ENCODE measurements at regions not wholly inside any gene's neighbourhood (a gene's known extent, or its start where the extent isn't known, plus 50 kb on each side); places are given as distances from the start of the nearest gene placed in this dataset.

DNA sequence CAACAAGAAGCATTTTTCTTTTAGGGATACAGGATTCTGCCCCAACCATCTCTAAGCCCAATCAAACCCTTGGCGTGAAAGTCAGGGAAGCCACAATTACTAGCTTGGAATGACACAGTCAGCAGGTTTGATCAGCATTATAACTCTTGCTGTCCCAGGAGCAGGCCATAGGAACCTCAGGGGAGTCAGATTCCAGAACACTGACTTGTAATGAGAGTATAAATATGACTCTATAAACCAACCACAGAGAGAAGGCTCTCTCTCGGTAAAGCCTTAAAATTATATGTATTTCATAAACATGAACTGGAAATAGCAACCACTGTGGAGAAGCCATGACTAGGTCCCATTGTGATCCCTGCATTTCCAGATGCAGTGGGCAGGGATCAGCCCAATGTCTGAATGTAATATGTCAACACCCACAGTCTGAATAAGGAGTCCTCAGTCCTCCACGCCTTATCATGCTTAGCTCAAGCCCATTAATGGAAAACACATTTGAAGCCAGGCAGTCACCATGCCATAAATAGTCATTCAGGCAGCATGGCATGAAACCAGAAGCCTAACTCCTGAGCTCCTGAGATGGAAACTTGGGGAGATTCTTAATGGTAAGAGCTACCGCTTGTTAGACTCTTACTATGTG is 99.1 kb upstream of the MTNR1B start:
- H3K36me3 ChIP-seq = no peaks in the 10 kb centered on the region
- WGBS (ENCODE audit: insufficient coverage, low coverage, low lambda C conversion rate, missing lambda C conversion rate) = 78% methylated on average over 3 of the region's 4 CpGs
- H3K4me1 ChIP-seq = no peaks in the 10 kb centered on the region
- intact Hi-C loops (cut with DNase I) = no loop called here
- DNase-seq = no peak
- no peak for TF ChIP-seq POLR2A (IDR thresholded peaks at IDR 0.05)
- TF ChIP-seq, protein P1, sequence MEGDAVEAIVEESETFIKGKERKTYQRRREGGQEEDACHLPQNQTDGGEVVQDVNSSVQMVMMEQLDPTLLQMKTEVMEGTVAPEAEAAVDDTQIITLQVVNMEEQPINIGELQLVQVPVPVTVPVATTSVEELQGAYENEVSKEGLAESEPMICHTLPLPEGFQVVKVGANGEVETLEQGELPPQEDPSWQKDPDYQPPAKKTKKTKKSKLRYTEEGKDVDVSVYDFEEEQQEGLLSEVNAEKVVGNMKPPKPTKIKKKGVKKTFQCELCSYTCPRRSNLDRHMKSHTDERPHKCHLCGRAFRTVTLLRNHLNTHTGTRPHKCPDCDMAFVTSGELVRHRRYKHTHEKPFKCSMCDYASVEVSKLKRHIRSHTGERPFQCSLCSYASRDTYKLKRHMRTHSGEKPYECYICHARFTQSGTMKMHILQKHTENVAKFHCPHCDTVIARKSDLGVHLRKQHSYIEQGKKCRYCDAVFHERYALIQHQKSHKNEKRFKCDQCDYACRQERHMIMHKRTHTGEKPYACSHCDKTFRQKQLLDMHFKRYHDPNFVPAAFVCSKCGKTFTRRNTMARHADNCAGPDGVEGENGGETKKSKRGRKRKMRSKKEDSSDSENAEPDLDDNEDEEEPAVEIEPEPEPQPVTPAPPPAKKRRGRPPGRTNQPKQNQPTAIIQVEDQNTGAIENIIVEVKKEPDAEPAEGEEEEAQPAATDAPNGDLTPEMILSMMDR (IDR thresholded peaks at IDR 0.05) = no peak
- no peak overlapping the region for H3K27ac ChIP-seq
- H3K9me3 ChIP-seq = no peaks in the 10 kb centered on the region
- no peak overlapping the region for H3K4me3 ChIP-seq
- no peaks in the 10 kb centered on the region for H3K27me3 ChIP-seq
- ATAC-seq = no peak

DNA sequence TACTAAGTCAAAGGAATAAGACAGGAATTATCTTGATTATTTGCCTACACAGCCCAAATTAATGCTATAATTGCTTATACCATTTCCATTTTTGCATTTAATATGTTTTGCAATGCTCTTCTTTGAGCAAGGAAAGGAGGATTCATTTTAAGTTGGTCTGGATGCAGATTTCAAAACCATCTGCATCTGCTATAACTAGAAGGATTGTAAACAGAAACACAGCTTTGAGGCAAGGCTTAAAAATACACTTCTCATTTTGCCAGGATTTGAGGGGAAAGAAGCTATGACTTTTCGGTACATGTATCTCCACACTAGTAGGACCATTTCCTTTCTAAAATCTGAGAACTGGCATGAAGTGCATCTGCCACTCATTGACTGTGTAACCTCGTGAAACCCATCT is 95.9 kb upstream of the MTNR1B start:
- Histone ChIP-seq H3K27ac (no peak overlapping the region), H3K4me3 (no peak overlapping the region), H3K4me1 (no peaks in the 10 kb centered on the region), H3K27me3 (no peaks in the 10 kb centered on the region), H3K36me3 (no peaks in the 10 kb centered on the region), H3K9me3 (no peaks in the 10 kb centered on the region)
- intact Hi-C loops (cut with DNase I) = no loop called here
- DNase-seq (no peak), ATAC-seq (no peak)
- WGBS (ENCODE audit: insufficient coverage, low coverage, low lambda C conversion rate, missing lambda C conversion rate) = 50% methylated on average over 2 of the region's 2 CpGs
- TF ChIP-seq, protein P1 (IDR thresholded peaks at IDR 0.05) = no peak
- no peak for TF ChIP-seq POLR2A (IDR thresholded peaks at IDR 0.05)

DNA sequence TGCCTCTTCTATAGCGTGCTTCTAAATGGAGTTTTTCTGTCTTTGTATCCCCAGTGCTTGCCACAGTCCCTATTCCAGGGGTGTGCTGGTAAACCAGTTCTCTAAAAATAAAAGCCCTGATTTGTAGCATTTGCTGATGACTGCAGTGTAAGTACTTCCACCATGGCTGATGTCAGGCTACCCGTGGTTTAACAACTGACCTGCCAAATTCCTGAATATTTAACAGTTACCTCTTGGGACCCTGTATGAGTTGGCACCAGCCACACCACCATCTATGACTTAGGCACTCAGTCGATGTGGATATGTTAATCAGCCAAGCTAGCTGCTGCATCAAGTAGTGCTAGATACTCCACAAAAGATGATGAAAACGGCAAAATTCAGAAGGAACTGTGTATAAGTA is 94.0 kb upstream of the MTNR1B start:
- ATAC-seq = no peak
- no peaks in the 10 kb centered on the region for H3K36me3 ChIP-seq
- no peaks in the 10 kb centered on the region for H3K27me3 ChIP-seq
- no peak for DNase-seq
- H3K4me3 ChIP-seq = no peak overlapping the region
- no peak overlapping the region for H3K27ac ChIP-seq
- no peaks in the 10 kb centered on the region for H3K4me1 ChIP-seq
- intact Hi-C loops (cut with DNase I) = no loop called here
- H3K9me3 ChIP-seq = no peaks in the 10 kb centered on the region
- WGBS (ENCODE audit: insufficient coverage, low coverage, low lambda C conversion rate, missing lambda C conversion rate) = 68% methylated on average over 4 of the region's 4 CpGs
- TF ChIP-seq, protein P1 (IDR thresholded peaks at IDR 0.05) = no peak
- no peak for TF ChIP-seq POLR2A (IDR thresholded peaks at IDR 0.05)

DNA sequence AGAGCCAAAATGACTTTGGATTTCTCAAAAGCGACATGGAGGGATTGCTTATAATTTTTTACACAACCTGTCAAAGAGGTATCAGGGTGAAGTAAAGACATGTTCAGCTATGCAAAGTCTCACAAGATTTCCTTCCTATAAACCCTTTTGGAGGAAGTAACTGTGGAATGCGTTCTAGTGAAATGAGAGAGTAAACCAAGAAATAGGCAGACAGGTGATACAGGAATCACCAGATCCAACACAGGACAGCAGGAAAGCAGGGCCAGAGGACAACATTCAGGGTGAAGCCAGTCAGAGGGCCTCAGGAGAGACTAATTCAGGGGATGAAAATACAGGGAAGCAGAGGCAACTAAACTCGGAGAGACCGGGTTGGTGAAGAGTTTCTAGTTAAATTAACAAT is 90.4 kb upstream of the MTNR1B start:
- Histone ChIP-seq H3K4me1 (no peaks in the 10 kb centered on the region), H3K27me3 (no peaks in the 10 kb centered on the region), H3K36me3 (no peaks in the 10 kb centered on the region), H3K4me3 (no peak overlapping the region), H3K9me3 (no peaks in the 10 kb centered on the region), H3K27ac (no peak overlapping the region)
- intact Hi-C loops (cut with DNase I) = no loop called here
- TF ChIP-seq, protein P1 (IDR thresholded peaks at IDR 0.05) = no peak
- TF ChIP-seq POLR2A (IDR thresholded peaks at IDR 0.05) = no peak
- 59% methylated on average over 4 of the region's 4 CpGs for WGBS (ENCODE audit: insufficient coverage, low coverage, low lambda C conversion rate, missing lambda C conversion rate)
- no peak for ATAC-seq
- no peak for DNase-seq

DNA sequence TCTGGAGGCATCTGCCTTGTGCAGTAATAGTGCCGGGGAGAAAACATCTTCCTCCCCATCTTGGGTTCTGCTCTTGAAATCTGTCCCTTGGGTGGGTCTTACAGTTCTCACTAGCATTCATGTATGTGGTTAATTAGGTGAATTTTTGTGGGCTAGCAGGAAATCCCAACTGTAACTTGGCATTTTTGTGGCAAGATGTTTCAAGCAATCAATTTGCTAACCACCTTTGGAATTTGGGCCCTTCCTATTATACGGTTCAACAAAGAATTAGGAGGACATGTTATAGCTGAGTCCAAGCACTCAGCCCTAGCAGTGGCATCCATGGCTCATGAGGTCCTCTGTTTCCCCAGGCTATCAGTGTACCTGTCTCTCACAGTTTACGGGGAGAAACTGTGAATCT is 89.1 kb upstream of the MTNR1B start:
- no peak for ATAC-seq
- Histone ChIP-seq H3K4me1 (no peaks in the 10 kb centered on the region), H3K27ac (no peak overlapping the region), H3K36me3 (no peaks in the 10 kb centered on the region), H3K9me3 (no peaks in the 10 kb centered on the region), H3K27me3 (no peaks in the 10 kb centered on the region), H3K4me3 (no peak overlapping the region)
- intact Hi-C loops (cut with DNase I) = no loop called here
- 69% methylated on average over 2 of the region's 3 CpGs for WGBS (ENCODE audit: insufficient coverage, low coverage, low lambda C conversion rate, missing lambda C conversion rate)
- TF ChIP-seq, protein P1 (IDR thresholded peaks at IDR 0.05) = no peak
- no peak for TF ChIP-seq POLR2A (IDR thresholded peaks at IDR 0.05)
- DNase-seq = no peak
